Esophagus muscularis mucosa (tissue), 4 donors: ENCODE measurements at regions not wholly inside any gene's neighbourhood (a gene's known extent, or its start where the extent isn't known, plus 50 kb on each side); places are given as distances from the start of the nearest gene placed in this dataset.

Experiments
- DNase-seq: peaks from one replicate; pipeline ENCODE4 v3.0.0-alpha.2; 2017; ENCODE audit errors: extremely low spot score
- H3K27ac ChIP-seq, 4 donors: fragments of 200-600 bp; sonication (generic); replicated peaks in 1 of 4; 1 replicate in 3 of 4; 2 replicates in 1 of 4; pipeline ENCODE4 v1.5.1; 2016 to 2019; ENCODE audit warnings: mild to moderate bottlenecking in 1 of 4
- H3K27me3 ChIP-seq, 4 donors: fragments of 200-600 bp; sonication (generic); one replicate each; pipeline versions ENCODE4 v1.5.1 to v1.6.0; 2016 to 2019
- H3K36me3 ChIP-seq, 4 donors: fragments of 200-600 bp; sonication (generic); one replicate each; pipeline ENCODE4 v1.5.1; 2016 to 2019
- H3K4me1 ChIP-seq, 4 donors: fragments of 200-600 bp; sonication (generic); one replicate each; pipeline ENCODE4 v1.5.1; 2016 to 2019
- H3K4me3 ChIP-seq, 4 donors: fragments of 200-600 bp; sonication (generic); 1 replicate in 2 of 4; 2 replicates in 2 of 4; pipeline ENCODE4 v1.5.1; 2016 to 2019; ENCODE audit warnings: mild to moderate bottlenecking in 4 of 4, moderate library complexity in 1 of 4
- H3K9me3 ChIP-seq, 4 donors: fragments of 200-600 bp; sonication (generic); 1 replicate in 3 of 4; 2 replicates in 1 of 4; pipeline ENCODE4 v1.5.1; 2016 to 2019
- EP300 ChIP-seq: sonication (generic); formaldehyde crosslinking; IDR thresholded peaks from one replicate; pipeline ENCODE4 v1.6.1; 2017; ENCODE audit warnings: antibody characterized with exemption
- POLR2A ChIP-seq: fragments of 450-650 bp; IDR thresholded peaks from one replicate; pipeline ENCODE4 v1.6.1; 2017; ENCODE audit warnings: antibody characterized with exemption, moderate library complexity, mild to moderate bottlenecking, low read depth
- POLR2AphosphoS5 ChIP-seq, 2 donors: sonication (generic); formaldehyde crosslinking; IDR thresholded peaks; one replicate each; pipeline ENCODE4 v1.6.1; 2017; ENCODE audit warnings: antibody characterized with exemption in 2 of 2
- WGBS: methylation state at CpG from one replicate; pipeline ENCODE4 v1.1.5; 2018; 5-methylcytosine and 5-hydroxymethylcytosine counted together
- intact Hi-C: fragments of 100-400 bp; cut with DNase I; formaldehyde crosslinking; loops from one replicate; pipeline ENCODE4 v1.15.1; 2023
- TF ChIP-seq, protein P1 (sequence below), 3 experiments: fragments of 200-600 bp in 2 of 3; fragments of 450-650 bp in 1 of 3; sonication (generic) in 2 of 3; IDR thresholded peaks; one replicate each; pipeline ENCODE4 v1.5.1; 2017 to 2019; ENCODE audit warnings: antibody characterized with exemption in 3 of 3, mild to moderate bottlenecking in 2 of 3, moderate library complexity in 1 of 3

DNA sequence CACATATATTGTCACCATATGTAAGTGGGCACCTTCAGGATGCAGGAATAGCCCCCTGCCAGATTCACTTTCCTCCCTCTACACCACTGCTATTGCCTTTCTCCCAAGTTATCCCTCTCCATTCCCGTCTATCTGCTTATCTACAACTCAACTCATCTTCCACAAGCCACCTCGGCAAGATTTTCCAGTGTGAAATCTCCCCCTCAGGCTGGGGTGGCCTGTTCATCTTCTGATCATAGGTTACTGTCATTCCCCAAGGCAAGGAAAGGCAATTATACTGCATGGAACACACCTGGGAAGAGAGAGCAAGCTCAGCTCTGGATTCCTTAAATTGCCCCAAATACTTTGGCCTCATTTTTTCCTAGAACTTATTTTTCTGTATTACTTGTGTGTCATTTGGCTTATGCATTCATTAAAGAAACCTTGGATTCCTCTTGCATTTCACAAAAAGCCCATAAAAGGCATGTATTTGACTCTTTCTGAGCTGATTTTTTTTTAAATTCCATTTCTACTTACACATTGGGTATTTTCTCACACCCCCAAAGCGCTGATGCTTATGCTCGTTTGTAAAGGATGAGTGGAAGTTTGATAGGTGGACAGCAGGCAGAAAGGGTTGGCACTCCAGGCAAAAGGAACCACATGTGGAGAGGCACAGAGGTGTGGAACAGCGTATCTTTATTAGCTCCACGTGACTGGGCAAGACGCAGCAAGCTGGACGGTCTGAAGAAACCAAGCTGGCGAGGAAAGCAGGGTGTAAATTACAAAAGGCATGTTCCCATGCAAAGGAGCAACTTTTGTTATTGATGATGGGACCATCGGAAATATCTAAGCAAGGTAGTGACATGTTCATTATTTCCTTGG lies 169.7 kb upstream of the RAB4A start:
- DNase-seq: no peak
- Histone ChIP-seq H3K9me3 (no peaks in the 10 kb centered on the region), H3K4me3 (no peak overlapping the region), H3K27ac (no peak overlapping the region), H3K27me3 (no peaks in the 10 kb centered on the region), H3K36me3 (no peaks in the 10 kb centered on the region), H3K4me1 (peaks cover 0 to 13% (median 10%) of the 10 kb centered on the region in 4 donors)
- 89% methylated on average over 10 of the region's 10 CpGs for WGBS
- TF ChIP-seq POLR2AphosphoS5 (IDR thresholded peaks at IDR 0.05) (no peak), EP300 (no peak)
- intact Hi-C loops: no loop called here

DNA sequence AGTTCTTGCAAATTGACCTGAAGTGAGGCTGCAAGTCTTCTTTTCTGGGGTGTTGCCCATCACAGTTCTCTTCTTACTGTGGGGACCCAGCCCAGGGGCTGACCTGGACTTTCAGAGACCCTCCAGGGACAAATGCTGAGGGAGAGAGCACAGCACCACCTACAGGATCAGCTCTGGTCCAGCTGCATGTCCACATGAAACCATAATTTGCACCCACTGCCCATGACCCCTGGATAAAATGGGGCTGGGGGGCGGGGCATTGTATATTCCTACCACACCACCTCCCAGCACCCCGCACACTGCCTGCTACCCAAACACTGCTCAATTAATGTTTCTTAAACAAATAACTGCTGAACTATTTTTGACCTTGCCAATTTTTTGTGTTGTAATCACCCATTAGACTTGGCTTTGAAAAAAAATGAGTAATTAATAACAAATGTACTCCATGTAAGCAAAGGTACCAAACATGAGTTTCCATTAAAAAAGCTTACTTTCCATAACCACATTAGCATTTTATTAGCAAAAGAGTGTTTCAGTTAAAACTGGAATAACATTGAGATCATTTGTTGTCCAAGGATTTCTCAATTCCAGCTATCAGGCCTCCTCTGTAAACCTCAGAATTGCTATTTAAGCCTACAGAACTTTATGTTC lies 168.0 kb upstream of the RAB4A start:
- Histone ChIP-seq H3K4me1 (peaks cover 0 to 13% (median 11%) of the 10 kb centered on the region in 4 donors), H3K36me3 (no peaks in the 10 kb centered on the region), H3K27ac (no peak overlapping the region), H3K27me3 (no peaks in the 10 kb centered on the region), H3K9me3 (no peaks in the 10 kb centered on the region), H3K4me3 (no peak overlapping the region)
- TF ChIP-seq POLR2A (no peak), EP300 (no peak), POLR2AphosphoS5 (IDR thresholded peaks at IDR 0.05) (no peak)
- TF ChIP-seq, protein P1, sequence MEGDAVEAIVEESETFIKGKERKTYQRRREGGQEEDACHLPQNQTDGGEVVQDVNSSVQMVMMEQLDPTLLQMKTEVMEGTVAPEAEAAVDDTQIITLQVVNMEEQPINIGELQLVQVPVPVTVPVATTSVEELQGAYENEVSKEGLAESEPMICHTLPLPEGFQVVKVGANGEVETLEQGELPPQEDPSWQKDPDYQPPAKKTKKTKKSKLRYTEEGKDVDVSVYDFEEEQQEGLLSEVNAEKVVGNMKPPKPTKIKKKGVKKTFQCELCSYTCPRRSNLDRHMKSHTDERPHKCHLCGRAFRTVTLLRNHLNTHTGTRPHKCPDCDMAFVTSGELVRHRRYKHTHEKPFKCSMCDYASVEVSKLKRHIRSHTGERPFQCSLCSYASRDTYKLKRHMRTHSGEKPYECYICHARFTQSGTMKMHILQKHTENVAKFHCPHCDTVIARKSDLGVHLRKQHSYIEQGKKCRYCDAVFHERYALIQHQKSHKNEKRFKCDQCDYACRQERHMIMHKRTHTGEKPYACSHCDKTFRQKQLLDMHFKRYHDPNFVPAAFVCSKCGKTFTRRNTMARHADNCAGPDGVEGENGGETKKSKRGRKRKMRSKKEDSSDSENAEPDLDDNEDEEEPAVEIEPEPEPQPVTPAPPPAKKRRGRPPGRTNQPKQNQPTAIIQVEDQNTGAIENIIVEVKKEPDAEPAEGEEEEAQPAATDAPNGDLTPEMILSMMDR (IDR thresholded peaks at IDR 0.05): peak in 1 of 3 experiments; percentile 8
- no peak for DNase-seq
- intact Hi-C loops: no loop called here
- 90% methylated on average over 2 of the region's 2 CpGs for WGBS

DNA sequence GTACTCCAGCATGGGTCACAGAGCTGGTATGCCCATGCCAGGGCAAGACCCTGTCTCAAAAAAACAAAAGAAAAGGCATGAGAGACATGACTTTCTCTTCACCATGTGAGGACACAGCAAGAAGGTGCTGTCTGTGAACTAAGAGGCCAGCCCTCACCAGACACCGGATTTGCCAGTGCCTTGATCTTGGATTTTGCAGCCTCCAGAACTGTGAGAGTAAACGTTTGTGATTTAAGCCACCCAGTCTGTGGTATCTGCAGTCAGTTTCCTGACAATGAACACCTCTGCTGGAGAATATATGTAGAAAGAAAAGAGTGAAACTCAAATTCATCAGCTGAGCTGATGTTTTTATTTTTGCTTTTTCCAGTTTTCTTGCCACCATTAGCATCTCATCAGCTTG lies 166.3 kb upstream of the RAB4A start:
- Histone ChIP-seq H3K9me3 (no peaks in the 10 kb centered on the region), H3K36me3 (no peaks in the 10 kb centered on the region), H3K4me3 (no peak overlapping the region), H3K27ac (no peak overlapping the region), H3K27me3 (no peaks in the 10 kb centered on the region), H3K4me1 (peaks cover 4 to 28% (median 27%) of the 10 kb centered on the region in 4 donors)
- no peak for DNase-seq
- intact Hi-C loops: no loop called here
- TF ChIP-seq, protein P1 (IDR thresholded peaks at IDR 0.05): no peak
- no peak for TF ChIP-seq POLR2A
- no peak for TF ChIP-seq POLR2AphosphoS5 (IDR thresholded peaks at IDR 0.05)
- TF ChIP-seq EP300: no peak
- WGBS: 73% methylated on average over 2 of the region's 2 CpGs

DNA sequence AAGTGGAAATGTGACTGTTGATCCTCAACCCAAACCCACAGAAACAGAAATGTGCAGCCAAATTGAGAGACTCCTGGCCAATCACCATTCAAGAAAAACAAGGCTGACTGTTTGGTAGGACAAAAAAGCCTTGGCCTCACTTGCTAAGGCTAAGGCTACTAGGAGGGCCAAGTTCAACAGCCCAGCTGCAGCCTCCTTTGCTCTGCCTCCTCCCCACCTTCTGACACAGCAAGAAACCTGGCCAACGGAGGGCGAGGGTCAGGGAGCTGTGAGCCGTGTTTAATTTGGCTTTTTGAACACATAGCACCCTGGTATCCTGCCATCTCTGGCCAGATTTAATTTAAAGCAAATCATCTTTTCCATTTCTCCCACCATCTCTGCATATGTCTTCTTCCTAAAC lies 165.8 kb upstream of the RAB4A start:
- no peak overlapping the region for H3K27ac ChIP-seq
- no peaks in the 10 kb centered on the region for H3K27me3 ChIP-seq
- intact Hi-C loops: no loop called here
- H3K4me1 ChIP-seq: peaks cover 4 to 32% (median 30%) of the 10 kb centered on the region in 4 donors
- 74% methylated on average over 3 of the region's 3 CpGs for WGBS
- no peaks in the 10 kb centered on the region for H3K36me3 ChIP-seq
- DNase-seq: no peak
- TF ChIP-seq POLR2AphosphoS5 (IDR thresholded peaks at IDR 0.05) (no peak), POLR2A (no peak), EP300 (no peak)
- TF ChIP-seq, protein P1 (IDR thresholded peaks at IDR 0.05): no peak
- no peak overlapping the region for H3K4me3 ChIP-seq
- H3K9me3 ChIP-seq: no peaks in the 10 kb centered on the region

DNA sequence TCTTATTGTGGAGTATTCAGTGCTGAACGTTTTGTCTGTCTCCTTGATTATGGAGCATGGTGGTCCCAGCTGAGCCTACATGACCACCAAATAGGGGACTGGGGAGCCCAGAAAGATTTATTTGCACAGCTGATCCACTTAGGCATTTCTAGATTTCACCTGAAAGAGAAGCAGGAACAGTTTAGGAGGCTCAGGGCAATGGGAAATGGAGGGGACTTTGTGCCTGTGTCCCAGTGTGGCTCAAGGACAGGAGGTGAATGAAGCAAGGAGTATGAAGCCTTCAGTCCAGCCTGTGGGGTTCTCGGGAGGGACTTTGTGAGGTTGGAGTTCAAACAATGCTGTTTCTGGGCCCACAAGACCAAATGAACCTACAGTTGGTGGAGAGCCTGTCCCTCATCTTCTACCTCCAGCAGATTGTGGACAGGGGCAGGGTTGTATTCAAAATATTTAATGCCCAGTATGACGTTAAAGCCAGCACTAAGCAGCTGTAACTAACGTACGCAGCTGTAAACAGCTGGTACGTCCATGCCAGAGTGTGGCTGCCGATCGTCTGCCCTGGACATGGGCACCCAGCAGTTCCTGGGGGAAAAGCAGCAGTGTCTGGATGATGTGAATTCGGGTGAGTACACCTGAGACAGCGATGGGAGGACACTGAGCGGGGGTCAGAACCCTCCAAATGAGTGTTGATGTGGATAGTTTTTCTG lies 164.9 kb upstream of the RAB4A start:
- DNase-seq: no peak
- intact Hi-C loops: no loop called here
- Histone ChIP-seq H3K27ac (no peak overlapping the region), H3K4me3 (no peak overlapping the region), H3K4me1 (peaks cover 4 to 41% (median 34%) of the 10 kb centered on the region in 4 donors), H3K9me3 (no peaks in the 10 kb centered on the region), H3K36me3 (no peaks in the 10 kb centered on the region), H3K27me3 (no peaks in the 10 kb centered on the region)
- 83% methylated on average over 11 of the region's 11 CpGs for WGBS
- TF ChIP-seq, protein P1 (IDR thresholded peaks at IDR 0.05): no peak
- no peak for TF ChIP-seq EP300
- TF ChIP-seq POLR2AphosphoS5 (IDR thresholded peaks at IDR 0.05): no peak
- TF ChIP-seq POLR2A: no peak
